Right atrium auricular region (tissue), 2 donors: ENCODE measurements at regions not wholly inside any gene's neighbourhood (a gene's known extent, or its start where the extent isn't known, plus 50 kb on each side); places are given as distances from the start of the nearest gene placed in this dataset.

Experiments used
- DNase-seq: peaks from one replicate; pipeline ENCODE4 v3.0.0-alpha.2; 2019; ENCODE audit warnings: low spot score
- H3K27ac ChIP-seq, 2 donors: fragments of 200-600 bp; sonication (generic); 1 replicate in 1 of 2; 2 replicates in 1 of 2; pipeline ENCODE4 v1.5.1; 2016 to 2019
- H3K27me3 ChIP-seq, 2 donors: fragments of 200-600 bp; sonication (generic); one replicate each; pipeline versions ENCODE4 v1.5.1 to v1.6.0; 2017 to 2019
- H3K36me3 ChIP-seq: fragments of 200-600 bp; sonication (generic); one replicate; pipeline ENCODE4 v1.5.1; 2016
- H3K4me1 ChIP-seq, 2 donors: fragments of 200-600 bp; sonication (generic); one replicate each; pipeline versions ENCODE4 v1.5.1 to v1.6.0; 2017 to 2019
- H3K4me3 ChIP-seq, 2 donors: fragments of 200-600 bp; sonication (generic); 1 replicate in 1 of 2; 2 replicates in 1 of 2; pipeline ENCODE4 v1.5.1; 2017 to 2019; ENCODE audit warnings: mild to moderate bottlenecking in 1 of 2, moderate library complexity in 1 of 2
- H3K9me3 ChIP-seq, 2 donors: fragments of 200-600 bp; sonication (generic); one replicate each; pipeline ENCODE4 v1.5.1; 2019
- TF ChIP-seq, protein P1 (sequence below), 2 donors: fragments of 200-600 bp; sonication (generic); IDR thresholded peaks; one replicate each; pipeline ENCODE4 v1.5.1; 2019; ENCODE audit warnings: antibody characterized with exemption in 2 of 2

GRCh38 chr10:133031541-133032125 is 56.1 kb upstream of the ADGRA1 start:
- no peak for DNase-seq
- no peaks in the 10 kb centered on the region for H3K27me3 ChIP-seq
- no peaks in the 10 kb centered on the region for H3K9me3 ChIP-seq
- H3K4me1 ChIP-seq: no peaks in the 10 kb centered on the region
- TF ChIP-seq, protein P1, sequence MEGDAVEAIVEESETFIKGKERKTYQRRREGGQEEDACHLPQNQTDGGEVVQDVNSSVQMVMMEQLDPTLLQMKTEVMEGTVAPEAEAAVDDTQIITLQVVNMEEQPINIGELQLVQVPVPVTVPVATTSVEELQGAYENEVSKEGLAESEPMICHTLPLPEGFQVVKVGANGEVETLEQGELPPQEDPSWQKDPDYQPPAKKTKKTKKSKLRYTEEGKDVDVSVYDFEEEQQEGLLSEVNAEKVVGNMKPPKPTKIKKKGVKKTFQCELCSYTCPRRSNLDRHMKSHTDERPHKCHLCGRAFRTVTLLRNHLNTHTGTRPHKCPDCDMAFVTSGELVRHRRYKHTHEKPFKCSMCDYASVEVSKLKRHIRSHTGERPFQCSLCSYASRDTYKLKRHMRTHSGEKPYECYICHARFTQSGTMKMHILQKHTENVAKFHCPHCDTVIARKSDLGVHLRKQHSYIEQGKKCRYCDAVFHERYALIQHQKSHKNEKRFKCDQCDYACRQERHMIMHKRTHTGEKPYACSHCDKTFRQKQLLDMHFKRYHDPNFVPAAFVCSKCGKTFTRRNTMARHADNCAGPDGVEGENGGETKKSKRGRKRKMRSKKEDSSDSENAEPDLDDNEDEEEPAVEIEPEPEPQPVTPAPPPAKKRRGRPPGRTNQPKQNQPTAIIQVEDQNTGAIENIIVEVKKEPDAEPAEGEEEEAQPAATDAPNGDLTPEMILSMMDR (IDR thresholded peaks at IDR 0.05): no peak
- H3K4me3 ChIP-seq: no peak overlapping the region
- H3K27ac ChIP-seq: no peak overlapping the region
- no peaks in the 10 kb centered on the region for H3K36me3 ChIP-seq

DNA sequence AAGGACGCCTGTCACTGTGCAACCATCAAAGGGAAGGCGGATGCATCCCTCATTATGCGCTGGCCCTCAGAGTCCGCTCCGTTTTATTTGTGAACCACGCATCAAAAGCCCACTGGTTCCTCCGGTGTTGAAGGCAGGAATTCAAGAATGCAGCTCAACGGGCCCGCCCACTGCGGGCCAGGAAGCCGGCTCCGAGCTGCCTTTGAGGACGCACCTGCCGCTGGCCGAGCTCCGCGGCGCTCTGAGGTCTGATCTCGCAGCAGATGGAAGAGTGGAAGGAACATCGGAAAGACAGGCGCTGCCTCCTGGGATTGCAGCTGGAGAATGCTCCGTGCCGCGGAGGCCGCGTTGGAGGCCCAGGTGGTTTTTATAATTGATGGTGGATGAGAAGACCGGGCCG is 56.9 kb upstream of the ADGRA1 start:
- Histone ChIP-seq H3K36me3 (no peaks in the 10 kb centered on the region), H3K27ac (no peak overlapping the region), H3K4me1 (no peaks in the 10 kb centered on the region), H3K27me3 (no peaks in the 10 kb centered on the region), H3K4me3 (no peak overlapping the region), H3K9me3 (no peaks in the 10 kb centered on the region)
- TF ChIP-seq, protein P1 (IDR thresholded peaks at IDR 0.05): no peak
- DNase-seq: no peak

DNA sequence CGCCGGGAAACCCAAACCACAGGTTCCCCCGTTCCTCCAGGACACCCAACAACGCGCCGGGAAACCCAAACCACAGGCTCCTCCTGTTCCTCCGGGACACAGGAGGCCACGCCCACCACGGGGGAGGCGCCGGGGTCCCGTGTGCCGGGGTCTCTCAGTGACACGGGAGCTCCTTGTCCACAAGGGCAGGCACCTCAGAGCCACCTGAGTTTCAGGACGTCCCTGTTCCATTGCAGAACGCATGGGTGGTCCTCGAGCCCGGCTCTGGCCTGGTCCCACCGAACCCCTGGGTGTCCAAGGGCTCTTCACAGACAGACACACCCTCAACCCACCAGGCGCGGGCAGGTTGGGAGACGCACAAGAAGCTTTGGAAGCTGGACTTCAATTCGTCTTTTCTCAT is 57.6 kb upstream of the ADGRA1 start:
- Histone ChIP-seq H3K4me1 (no peaks in the 10 kb centered on the region), H3K4me3 (no peak overlapping the region), H3K9me3 (no peaks in the 10 kb centered on the region), H3K36me3 (no peaks in the 10 kb centered on the region), H3K27ac (no peak overlapping the region), H3K27me3 (no peaks in the 10 kb centered on the region)
- DNase-seq: no peak
- TF ChIP-seq, protein P1 (IDR thresholded peaks at IDR 0.05): no peak

GRCh38 chr10:133028956-133029355 is 58.8 kb upstream of the ADGRA1 start:
- H3K27me3 ChIP-seq: no peaks in the 10 kb centered on the region
- DNase-seq: no peak
- H3K4me3 ChIP-seq: no peak overlapping the region
- no peaks in the 10 kb centered on the region for H3K36me3 ChIP-seq
- H3K4me1 ChIP-seq: no peaks in the 10 kb centered on the region
- TF ChIP-seq, protein P1 (IDR thresholded peaks at IDR 0.05): no peak
- H3K27ac ChIP-seq: no peak overlapping the region
- H3K9me3 ChIP-seq: no peaks in the 10 kb centered on the region

- no peak overlapping the region for H3K4me3 ChIP-seq
- H3K27me3 ChIP-seq: no peaks in the 10 kb centered on the region
These were observed 59.6 kb upstream of the ADGRA1 start for GRCh38 chr10:133028158-133028557.

More at GRCh38 chr10:133028158-133028557, 59.6 kb upstream of the ADGRA1 start:
- no peak for DNase-seq
- Histone ChIP-seq H3K4me1 (no peaks in the 10 kb centered on the region), H3K9me3 (no peaks in the 10 kb centered on the region), H3K27ac (no peak overlapping the region), H3K36me3 (no peaks in the 10 kb centered on the region)
- TF ChIP-seq, protein P1 (IDR thresholded peaks at IDR 0.05): no peak
